LNCAP (cell line): ENCODE measurements at regions not wholly inside any gene's neighbourhood (a gene's known extent, or its start where the extent isn't known, plus 50 kb on each side); places are given as distances from the start of the nearest gene placed in this dataset.

Source experiments
- CTCF ChIP-seq: fragments of 450-650 bp; IDR thresholded peaks from 2 replicates; pipeline ENCODE4 v1.5.1; 2017; ENCODE audit warnings: mild to moderate bottlenecking

- TF ChIP-seq CTCF = no peak
These were observed 144.8 kb upstream of the SLIT2 start for GRCh38 chr4:20106921-20107320.

DNA sequence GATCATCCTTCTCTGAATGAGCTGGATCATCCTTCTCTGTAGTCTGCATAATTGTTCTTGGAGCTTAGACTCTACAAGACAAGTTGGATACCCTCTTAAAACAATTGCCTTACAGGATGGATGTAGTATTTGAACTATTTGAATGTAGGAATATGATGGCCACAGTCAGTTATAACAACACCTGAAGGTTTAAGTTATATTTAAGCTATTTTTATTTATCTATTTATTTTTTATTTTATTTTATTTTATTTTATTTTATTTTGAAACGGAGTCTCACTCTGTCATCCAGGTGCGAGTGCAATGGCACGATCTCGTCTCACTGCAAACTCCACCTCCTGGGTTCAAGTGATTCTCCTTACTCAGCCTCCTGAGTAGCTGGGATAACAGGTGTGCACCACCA is 149.9 kb upstream of the SLIT2 start:
- no peak for TF ChIP-seq CTCF

GRCh38 chr4:20096911-20097310 is 154.8 kb upstream of the SLIT2 start:
- TF ChIP-seq CTCF = no peak

DNA sequence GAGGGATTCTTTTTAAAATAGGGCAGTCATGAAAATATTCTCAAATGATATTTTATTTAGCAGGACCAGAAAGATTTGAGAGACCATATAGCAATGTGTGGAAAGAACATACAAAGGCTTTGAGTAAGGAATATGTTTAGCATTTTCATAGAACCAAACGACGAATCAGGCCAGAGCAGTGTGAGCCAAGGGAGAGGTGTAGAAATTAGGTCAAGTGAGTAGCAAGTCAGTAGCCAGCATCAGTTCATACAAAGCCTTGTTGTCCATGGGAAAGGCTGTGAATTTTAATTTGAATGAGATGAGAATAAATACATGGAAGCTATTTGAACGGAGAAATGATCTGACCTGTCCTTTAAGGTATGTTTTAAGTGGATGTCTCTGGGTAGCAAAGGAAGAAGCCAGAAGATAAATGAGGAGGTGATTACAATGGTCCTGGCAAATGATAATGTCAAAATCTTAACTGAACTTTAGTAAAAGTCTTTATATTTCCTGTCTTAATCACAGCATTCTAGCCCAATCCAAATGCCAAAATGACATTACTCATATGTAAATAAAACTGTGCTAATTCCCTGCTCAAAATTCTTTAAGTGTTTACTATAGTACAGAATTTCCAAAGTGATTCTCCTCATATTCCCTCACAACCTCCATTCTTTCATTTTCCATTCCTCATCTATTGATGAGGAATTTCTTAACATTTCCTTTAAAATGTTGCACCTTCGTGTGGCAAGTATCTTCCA is 155.7 kb upstream of the SLIT2 start:
- no peak for TF ChIP-seq CTCF

DNA sequence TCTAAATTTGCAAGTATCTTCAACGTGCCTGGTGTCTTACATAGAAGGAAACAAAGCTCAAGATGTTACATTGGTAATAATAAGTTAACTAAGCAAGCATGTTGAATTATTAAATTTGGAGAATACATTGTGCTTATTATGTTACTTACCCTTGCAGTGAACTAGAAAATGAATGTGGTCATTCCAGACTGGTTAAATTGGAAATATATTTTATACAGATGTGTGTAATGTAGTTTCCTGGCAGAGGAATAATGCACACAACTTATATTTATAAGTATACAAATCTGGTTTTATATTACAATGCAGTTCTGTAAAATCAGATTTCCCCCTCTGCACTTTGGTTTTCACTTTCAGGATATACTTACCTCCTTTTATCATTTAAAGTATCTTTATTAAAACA is 159.9 kb upstream of the SLIT2 start:
- TF ChIP-seq CTCF = no peak

DNA sequence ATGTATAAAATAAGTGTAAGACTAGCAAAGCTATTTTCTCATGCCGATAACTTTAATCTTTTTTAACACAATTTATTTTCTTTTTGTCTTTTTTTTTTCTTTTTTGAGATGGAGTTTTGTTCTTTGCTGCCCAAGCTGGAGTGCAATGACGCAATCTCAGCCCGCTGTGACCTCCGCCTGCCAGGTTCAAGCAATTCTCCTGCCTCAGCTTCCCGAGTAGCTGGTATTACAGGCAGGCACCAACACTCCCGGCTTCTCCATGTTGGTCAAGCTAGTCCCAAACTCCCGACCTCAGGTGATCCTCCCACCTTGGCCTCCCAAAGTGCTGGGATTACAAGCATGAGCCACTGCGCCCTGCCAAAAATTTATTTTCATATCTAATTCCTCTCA is 164.2 kb upstream of the SLIT2 start:
- TF ChIP-seq CTCF = no peak

- TF ChIP-seq CTCF = no peak
These were observed 164.7 kb upstream of the SLIT2 start for GRCh38 chr4:20086799-20087521.
